ENCODE measurements at regions not wholly inside any gene's neighbourhood (a gene's known extent, or its start where the extent isn't known, plus 50 kb on each side); places are given as distances from the start of the nearest gene placed in this dataset.
"Not testable (repeated sequence)": the region's sequence is repeated elsewhere in the genome, so short reads cannot be mapped to it uniquely, and the experiment has no call there.

DNA sequence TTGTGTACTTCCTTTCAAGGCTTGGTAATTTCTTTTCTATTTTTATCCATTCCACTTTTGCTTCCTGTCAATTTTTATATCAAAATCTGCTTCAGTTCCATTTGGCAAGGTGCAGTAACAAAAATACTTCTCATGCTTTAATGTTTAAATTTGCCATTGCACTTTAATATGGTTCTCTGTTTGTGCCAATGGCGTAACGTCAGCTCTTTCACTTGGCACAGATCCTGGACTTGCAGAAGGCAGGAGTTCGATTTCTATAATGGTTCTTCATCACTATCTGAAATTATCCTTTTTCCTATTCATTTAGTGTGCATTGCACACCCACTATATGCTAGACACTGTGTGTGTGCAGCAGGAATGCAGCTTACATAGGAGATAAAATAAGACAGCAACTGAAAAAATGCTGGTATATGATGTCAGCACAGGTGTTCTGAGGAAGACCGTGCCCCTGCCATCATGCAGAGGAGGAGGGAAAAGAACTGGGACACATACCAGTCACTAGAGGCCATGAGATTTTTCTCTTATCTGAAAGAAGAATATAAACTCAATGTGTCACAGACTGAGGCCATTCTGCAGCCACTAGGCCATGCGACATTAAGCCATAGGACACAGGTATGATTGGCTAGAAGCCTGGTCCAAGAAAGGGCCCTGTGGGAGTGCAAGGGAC is 298.2 kb downstream of the RPAP3 start:
- no peak for TF ChIP-seq EP300 (IDR thresholded peaks at IDR 0.05)
- TF ChIP-seq, protein P1, sequence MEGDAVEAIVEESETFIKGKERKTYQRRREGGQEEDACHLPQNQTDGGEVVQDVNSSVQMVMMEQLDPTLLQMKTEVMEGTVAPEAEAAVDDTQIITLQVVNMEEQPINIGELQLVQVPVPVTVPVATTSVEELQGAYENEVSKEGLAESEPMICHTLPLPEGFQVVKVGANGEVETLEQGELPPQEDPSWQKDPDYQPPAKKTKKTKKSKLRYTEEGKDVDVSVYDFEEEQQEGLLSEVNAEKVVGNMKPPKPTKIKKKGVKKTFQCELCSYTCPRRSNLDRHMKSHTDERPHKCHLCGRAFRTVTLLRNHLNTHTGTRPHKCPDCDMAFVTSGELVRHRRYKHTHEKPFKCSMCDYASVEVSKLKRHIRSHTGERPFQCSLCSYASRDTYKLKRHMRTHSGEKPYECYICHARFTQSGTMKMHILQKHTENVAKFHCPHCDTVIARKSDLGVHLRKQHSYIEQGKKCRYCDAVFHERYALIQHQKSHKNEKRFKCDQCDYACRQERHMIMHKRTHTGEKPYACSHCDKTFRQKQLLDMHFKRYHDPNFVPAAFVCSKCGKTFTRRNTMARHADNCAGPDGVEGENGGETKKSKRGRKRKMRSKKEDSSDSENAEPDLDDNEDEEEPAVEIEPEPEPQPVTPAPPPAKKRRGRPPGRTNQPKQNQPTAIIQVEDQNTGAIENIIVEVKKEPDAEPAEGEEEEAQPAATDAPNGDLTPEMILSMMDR (IDR thresholded peaks at IDR 0.05): no peak
- Histone ChIP-seq H3K4me3 (no peak overlapping the region), H3K27ac (no peak overlapping the region), H3K36me3 (no peaks in the 10 kb centered on the region), H3K9me3 (no peaks in the 10 kb centered on the region), H3K4me1 (ENCODE audit: insufficient read depth) (no peaks in the 10 kb centered on the region), H3K27me3 (no peaks in the 10 kb centered on the region)
- WGBS, 3 donors: 41 to 58% (median 47%) methylated on average over 5 of the region's 5 CpGs
- intact Hi-C loops (cut with DNase I): loop anchor here in 1 of 4 donors (10.0 kb wide), 1 partner anchor 373 kb away; no protein-coding TSS in a partner anchor
- DNase-seq: no peak

DNA sequence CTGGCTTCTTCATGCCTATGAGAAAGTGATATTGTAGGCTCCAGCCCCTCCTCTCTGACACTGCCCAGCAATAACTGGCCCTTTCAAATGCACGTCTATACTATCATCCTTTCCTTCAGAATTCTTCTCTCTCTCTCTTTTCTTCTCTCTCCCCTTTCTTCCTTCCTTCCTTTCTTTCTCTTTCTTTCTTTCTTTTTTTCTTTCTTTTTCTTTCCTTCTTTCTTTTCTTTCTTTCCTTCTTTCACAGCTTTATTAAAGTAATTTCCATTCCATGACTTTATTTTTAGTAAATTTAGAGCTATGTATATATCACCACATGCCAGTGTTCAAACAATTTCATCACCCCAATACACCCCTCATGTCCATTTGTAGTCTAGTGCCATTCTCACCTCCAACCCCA is 302.1 kb downstream of the RPAP3 start:
- Histone ChIP-seq H3K4me1 (ENCODE audit: insufficient read depth) (no peaks in the 10 kb centered on the region), H3K9me3 (no peaks in the 10 kb centered on the region), H3K27me3 (no peaks in the 10 kb centered on the region), H3K4me3 (no peak overlapping the region), H3K27ac (no peak overlapping the region), H3K36me3 (no peaks in the 10 kb centered on the region)
- WGBS, 3 donors: 77 to 94% (median 88%) methylated on average over 1 of the region's 1 CpG
- DNase-seq: no peak
- intact Hi-C loops (cut with DNase I): loop anchor here in 1 of 4 donors (10.0 kb wide), 1 partner anchor 369 kb away; no protein-coding TSS in a partner anchor
- no peak for TF ChIP-seq EP300 (IDR thresholded peaks at IDR 0.05)
- TF ChIP-seq POLR2A (IDR thresholded peaks at IDR 0.05): no peak
- TF ChIP-seq, protein P1 (IDR thresholded peaks at IDR 0.05): no peak

DNA sequence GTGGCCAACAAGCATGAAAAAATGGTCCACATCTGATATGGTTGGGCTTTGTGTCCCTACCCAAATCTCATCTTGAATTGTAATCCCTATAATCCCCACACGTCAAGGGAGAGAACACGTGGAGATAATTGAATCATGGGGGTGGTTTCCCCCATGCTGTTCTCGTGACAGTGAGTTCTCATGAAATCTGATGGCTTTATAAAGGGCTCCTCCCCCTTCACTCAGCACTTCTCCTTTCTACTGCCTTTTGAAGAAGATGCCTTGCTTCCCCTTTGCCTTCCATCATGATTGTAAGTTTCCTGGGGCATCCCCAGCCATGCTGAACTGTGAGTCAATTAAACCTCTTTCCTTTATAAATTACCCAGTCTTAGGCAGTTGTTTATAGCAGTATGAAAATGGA is 304.6 kb downstream of the RPAP3 start:
- not testable (repeated sequence) for H3K4me3 ChIP-seq; H3K4me1 ChIP-seq (ENCODE audit: insufficient read depth); DNase-seq; H3K27me3 ChIP-seq; H3K36me3 ChIP-seq; H3K9me3 ChIP-seq; H3K27ac ChIP-seq
- 76 to 86% (median 83%) methylated on average over 3 of the region's 3 CpGs for WGBS, 3 donors
- intact Hi-C loops (cut with DNase I): loop anchor here in 1 of 4 donors (10.0 kb wide), 1 partner anchor 366 kb away; no protein-coding TSS in a partner anchor

DNA sequence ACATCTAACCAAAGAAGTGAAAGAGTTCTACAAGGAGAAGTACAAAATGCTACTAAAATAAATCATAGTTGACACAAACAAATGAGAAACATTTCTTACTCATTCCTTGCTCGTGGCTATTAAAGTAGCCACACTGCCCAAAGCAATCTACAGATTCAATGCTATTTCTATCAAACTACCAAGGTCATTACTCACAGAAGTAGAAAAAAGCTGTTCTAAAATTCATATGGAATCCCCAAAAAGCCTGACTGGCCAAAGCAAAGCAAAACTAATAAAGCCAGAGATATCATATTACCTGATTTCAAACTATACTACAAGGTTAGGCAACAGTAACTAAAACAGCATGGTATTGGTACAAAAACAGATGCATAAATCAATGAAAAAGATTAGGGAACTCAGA is 305.6 kb downstream of the RPAP3 start:
- H3K27ac ChIP-seq: no peak overlapping the region
- intact Hi-C loops (cut with DNase I): loop anchor here in 1 of 4 donors (10.0 kb wide), 1 partner anchor 365 kb away; no protein-coding TSS in a partner anchor
- no peaks in the 10 kb centered on the region for H3K36me3 ChIP-seq
- H3K9me3 ChIP-seq: no peaks in the 10 kb centered on the region
- H3K4me3 ChIP-seq: no peak overlapping the region
- no peaks in the 10 kb centered on the region for H3K27me3 ChIP-seq
- 44 to 49% (median 48%) methylated on average over 1 of the region's 1 CpG for WGBS, 3 donors
- no peak for TF ChIP-seq EP300 (IDR thresholded peaks at IDR 0.05)
- TF ChIP-seq, protein P1 (IDR thresholded peaks at IDR 0.05): no peak
- TF ChIP-seq POLR2A (IDR thresholded peaks at IDR 0.05): no peak
- DNase-seq: no peak
- no peaks in the 10 kb centered on the region for H3K4me1 ChIP-seq (ENCODE audit: insufficient read depth)

DNA sequence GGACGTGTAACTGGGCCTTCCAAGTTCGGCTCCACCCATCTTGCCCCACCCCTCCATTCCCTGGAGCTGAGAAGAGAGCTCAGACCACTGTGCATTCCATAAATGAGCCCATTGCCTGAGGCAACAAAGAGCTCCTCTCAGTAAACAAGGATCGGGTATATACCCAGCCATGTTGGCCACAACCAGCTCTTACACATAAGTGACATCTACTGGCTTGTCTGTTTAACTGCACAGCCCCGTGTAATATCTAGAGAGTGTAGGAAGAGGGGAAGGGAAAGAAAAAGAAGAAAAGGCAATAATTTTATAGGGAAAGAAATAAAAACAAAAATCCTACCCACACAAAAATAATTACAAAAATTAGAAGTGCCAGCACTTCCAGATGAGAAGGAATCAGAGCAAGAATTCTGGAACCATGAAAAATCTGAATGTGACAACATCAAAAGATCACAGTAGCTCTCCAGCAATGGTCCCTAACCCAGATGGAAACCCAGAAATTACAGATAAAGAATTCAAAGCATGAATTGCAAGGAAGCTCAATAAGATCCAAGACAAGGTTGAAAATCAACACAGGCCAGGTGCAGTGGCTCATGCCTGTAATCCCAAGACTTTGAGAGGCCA is 308.1 kb downstream of the RPAP3 start:
- H3K4me3 ChIP-seq: no peak overlapping the region
- no peak for DNase-seq
- intact Hi-C loops (cut with DNase I): loop anchor here in 1 of 4 donors (10.0 kb wide), 1 partner anchor 363 kb away; no protein-coding TSS in a partner anchor
- H3K4me1 ChIP-seq (ENCODE audit: insufficient read depth): no peaks in the 10 kb centered on the region
- WGBS, 3 donors: 63 to 70% (median 69%) methylated on average over 4 of the region's 4 CpGs
- no peaks in the 10 kb centered on the region for H3K27me3 ChIP-seq
- H3K27ac ChIP-seq: no peak overlapping the region
- TF ChIP-seq EP300 (IDR thresholded peaks at IDR 0.05) (no peak), POLR2A (IDR thresholded peaks at IDR 0.05) (no peak)
- TF ChIP-seq, protein P1 (IDR thresholded peaks at IDR 0.05): no peak
- H3K9me3 ChIP-seq: no peaks in the 10 kb centered on the region
- H3K36me3 ChIP-seq: no peaks in the 10 kb centered on the region
